HG03025 (cell line): ENCODE measurements at regions not wholly inside any gene's neighbourhood (a gene's known extent, or its start where the extent isn't known, plus 50 kb on each side); places are given as distances from the start of the nearest gene placed in this dataset.
"Not testable (repeated sequence)": the region's sequence is repeated elsewhere in the genome, so short reads cannot be mapped to it uniquely, and the experiment has no call there.

ENCODE experiments used
- ATAC-seq: cut with Tn5 transposase; IDR thresholded peaks from one replicate; pipeline ENCODE4 v1.9.1; 2021; ENCODE audit warnings: mild to moderate bottlenecking, moderate library complexity; ENCODE audit not compliant: unreplicated experiment, low FRiP score

- ATAC-seq, result no peak
Measured at GRCh38 chr3:7978087-7978422, 523.6 kb upstream of the LMCD1 start.

GRCh38 chr3:7982126-7982525, 519.5 kb upstream of the LMCD1 start:
- ATAC-seq, result no peak

GRCh38 chr3:7999384-7999783, 502.2 kb upstream of the LMCD1 start:
- no peak for ATAC-seq

- ATAC-seq, result no peak
Measured at GRCh38 chr3:8001307-8001706, 500.3 kb upstream of the LMCD1 start.

- ATAC-seq, result no peak
Measured at GRCh38 chr3:8001712-8002111, 499.9 kb upstream of the LMCD1 start.

- ATAC-seq, result no peak
Measured at GRCh38 chr3:8011902-8012301, 489.7 kb upstream of the LMCD1 start.

GRCh38 chr3:8020047-8020841, 481.4 kb upstream of the LMCD1 start:
- no peak for ATAC-seq

GRCh38 chr3:8027954-8028353, 473.7 kb upstream of the LMCD1 start:
- ATAC-seq, result no peak

GRCh38 chr3:8050283-8050682, 451.3 kb upstream of the LMCD1 start:
- ATAC-seq, result no peak

- ATAC-seq, result no peak
Measured at GRCh38 chr3:8052659-8053058, 449.0 kb upstream of the LMCD1 start.

GRCh38 chr3:8068135-8068534, 433.5 kb upstream of the LMCD1 start:
- ATAC-seq, result not testable (repeated sequence)

GRCh38 chr3:8069471-8069870, 432.2 kb upstream of the LMCD1 start:
- no peak for ATAC-seq

GRCh38 chr3:8070011-8070410, 431.6 kb upstream of the LMCD1 start:
- ATAC-seq, result no peak

GRCh38 chr3:8074740-8075139, 426.9 kb upstream of the LMCD1 start:
- not testable (repeated sequence) for ATAC-seq

- ATAC-seq, result no peak
Measured at GRCh38 chr3:8077126-8077525, 424.5 kb upstream of the LMCD1 start.

- no peak for ATAC-seq
Measured at GRCh38 chr3:8080464-8080863, 421.2 kb upstream of the LMCD1 start.

GRCh38 chr3:8085498-8085897, 416.1 kb upstream of the LMCD1 start:
- ATAC-seq, result no peak

GRCh38 chr3:8087951-8088350, 413.7 kb upstream of the LMCD1 start:
- ATAC-seq, result no peak

- no peak for ATAC-seq
Measured at GRCh38 chr3:8094415-8094814, 407.2 kb upstream of the LMCD1 start.

- ATAC-seq, result no peak
Measured at GRCh38 chr3:8095724-8096123, 405.9 kb upstream of the LMCD1 start.

GRCh38 chr3:8097690-8098089, 403.9 kb upstream of the LMCD1 start:
- no peak for ATAC-seq

- peak; percentile 64 for ATAC-seq
Measured at GRCh38 chr3:8103954-8104353, 397.7 kb upstream of the LMCD1 start.

GRCh38 chr3:8106921-8107320, 394.7 kb upstream of the LMCD1 start:
- ATAC-seq, result no peak
